KBM-7 (cell line): ENCODE measurements at regions not wholly inside any gene's neighbourhood (a gene's known extent, or its start where the extent isn't known, plus 50 kb on each side); places are given as distances from the start of the nearest gene placed in this dataset.

Source experiments
- DNase-seq: peaks from one replicate; pipeline ENCODE4 v3.0.0-alpha.2; 2015
- in situ Hi-C: fragments of 300-500 bp; cut with MboI; formaldehyde crosslinking; loops from 2 replicates; pipeline ENCODE4 v1.14.3; 2020; ENCODE audit warnings: low sequenced_read_pairs, low pct_unique_long_range_greater_than_20kb, mixed read lengths

DNA sequence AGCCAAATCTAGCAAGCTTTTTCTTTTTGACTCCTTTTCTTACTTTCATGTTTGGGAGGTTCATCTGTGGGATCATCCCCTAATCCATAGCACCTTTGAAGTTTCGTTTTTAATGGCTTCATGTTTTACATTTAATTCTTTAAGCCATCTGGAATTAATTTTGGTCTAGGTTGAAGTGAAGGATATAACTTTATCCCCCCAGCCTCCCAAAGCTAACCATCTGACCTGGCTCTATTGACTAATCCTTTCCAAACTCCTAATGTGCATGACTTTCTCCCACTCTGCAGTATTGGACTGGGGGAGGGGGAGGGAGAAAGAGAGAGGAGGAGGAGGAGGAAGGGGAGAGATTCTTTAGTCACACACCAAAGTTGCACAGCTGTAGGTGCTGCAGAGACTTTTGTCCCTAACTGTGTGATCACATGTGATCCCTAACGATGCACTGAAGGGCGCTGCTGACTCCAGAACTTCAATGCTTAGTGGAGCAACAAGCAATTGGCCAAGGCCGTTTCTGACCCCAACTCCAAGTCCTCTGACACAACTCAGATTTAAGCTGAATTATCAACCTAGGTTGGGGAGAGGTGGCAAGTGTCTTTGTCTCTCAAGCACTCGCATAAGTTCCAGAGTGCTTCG is 191.6 kb downstream of the HUNK start:
- in situ Hi-C loops: no loop called here
- DNase-seq: no peak

DNA sequence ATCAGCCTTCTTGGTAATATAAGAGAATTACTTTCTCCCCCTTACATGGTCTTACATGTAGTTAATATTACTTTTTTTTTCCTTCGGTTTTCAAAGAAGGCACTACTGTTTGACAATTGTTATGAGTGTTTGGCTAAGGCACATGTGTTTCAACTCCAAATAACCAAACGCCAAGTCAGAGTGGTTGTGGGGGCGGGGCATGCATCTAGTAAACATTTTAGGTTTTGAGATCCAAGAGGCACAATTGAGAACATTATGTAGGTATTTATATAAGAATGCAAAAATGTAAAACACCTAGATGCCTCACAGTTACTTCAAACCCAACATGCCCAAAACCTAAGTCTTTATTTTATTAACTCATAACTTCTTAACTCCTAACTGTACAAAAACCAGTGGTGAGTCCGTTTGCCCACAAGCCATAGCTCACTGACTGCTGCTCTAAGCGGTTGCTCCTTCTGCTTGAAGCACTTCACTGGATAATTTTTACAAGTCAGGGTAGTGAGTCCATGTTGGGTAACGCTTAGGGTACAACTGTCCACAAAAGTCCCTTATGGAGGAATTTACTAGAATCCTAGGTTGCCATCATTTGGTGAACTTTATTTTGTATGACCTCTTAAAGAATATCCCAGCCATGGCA is 189.9 kb downstream of the HUNK start:
- DNase-seq: no peak
- in situ Hi-C loops: no loop called here

DNA sequence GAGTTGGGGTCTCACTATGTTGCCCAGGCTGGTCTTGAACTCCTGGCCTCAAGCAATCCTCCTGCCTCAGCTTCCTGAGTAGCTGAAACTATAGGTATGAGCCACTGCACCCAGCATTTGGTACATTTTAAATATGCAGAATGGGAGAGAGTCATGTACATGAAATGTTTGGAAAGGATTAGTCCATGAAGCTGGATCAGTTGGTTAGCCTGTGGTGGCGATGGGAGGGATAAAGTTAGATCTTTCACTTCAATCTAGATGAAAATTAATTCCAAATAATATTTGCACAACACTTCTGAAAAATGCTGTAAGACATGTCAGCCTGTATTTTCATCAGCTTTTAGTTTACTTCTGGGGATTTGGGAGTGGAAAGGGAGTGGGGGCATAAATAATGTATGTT is 188.9 kb downstream of the HUNK start:
- DNase-seq: no peak
- in situ Hi-C loops: no loop called here

DNA sequence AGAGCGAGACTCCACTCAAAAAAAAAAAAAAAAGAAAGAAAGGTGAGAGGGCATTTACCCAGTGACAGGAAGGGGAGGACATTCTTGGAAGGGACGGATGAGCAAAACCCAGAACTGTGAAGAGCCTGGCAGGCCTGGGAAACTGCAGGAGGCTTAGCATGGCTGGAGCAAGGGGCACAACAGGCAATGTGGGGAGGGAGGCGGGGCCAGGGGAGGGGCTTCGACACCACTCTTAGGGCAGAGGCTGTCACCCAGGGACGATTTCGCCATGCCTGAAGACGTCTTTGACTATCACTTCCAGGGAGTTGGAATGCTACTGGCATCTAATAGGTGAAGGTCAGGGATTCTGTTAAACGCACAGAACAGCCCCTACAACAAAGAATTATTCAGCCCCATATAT is 184.0 kb downstream of the HUNK start:
- no peak for DNase-seq
- in situ Hi-C loops: no loop called here

DNA sequence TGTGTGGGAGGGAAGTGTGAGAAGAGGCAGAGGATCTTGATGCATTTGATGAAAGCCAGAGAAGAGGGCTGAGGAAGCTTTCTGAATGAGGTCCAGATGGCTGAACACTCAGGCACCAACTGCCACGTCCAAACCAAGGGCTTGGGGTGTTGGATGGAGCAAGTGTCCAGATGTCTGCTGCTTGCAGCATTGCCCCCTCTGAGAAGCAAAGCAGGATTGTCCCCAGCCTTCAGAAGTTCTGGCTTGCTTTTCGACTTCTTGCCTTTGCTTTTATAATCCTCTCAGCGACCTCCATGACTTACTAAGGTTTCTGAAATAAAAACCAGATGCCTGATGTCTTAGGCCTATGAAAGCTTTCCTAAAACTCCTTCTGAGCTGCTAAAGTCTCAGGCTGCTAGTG is 182.5 kb downstream of the HUNK start:
- no peak for DNase-seq

More for the DNA sequence above, 182.5 kb downstream of the HUNK start:
- in situ Hi-C loops: no loop called here
